ENCODE measurements at regions not wholly inside any gene's neighbourhood (a gene's known extent, or its start where the extent isn't known, plus 50 kb on each side); places are given as distances from the start of the nearest gene placed in this dataset.

- no peak for TF ChIP-seq USF2 (CRISPR knock-in tag; IDR thresholded peaks at IDR 0.05)
Measured at GRCh38 chr5:67806654-67807438, 408.7 kb upstream of the PIK3R1 start (continued).

- Mint-ChIP-seq H3K4me1 (peaks cover 40% of the 10 kb centered on the region), H3K9me3 (peaks cover 18% of the 10 kb centered on the region), H3K36me3 (peaks cover 17% of the 10 kb centered on the region), H3K27ac (peak overlapping the region; percentile 76), H3K4me3 (no peak overlapping the region), H3K27me3 (ENCODE audit: low read depth) (no peaks in the 10 kb centered on the region)
- DNase-seq (ENCODE audit: low spot score) = peak; percentile 18
- POLR2A ChIA-PET = interaction anchor here (1.0 kb wide), 1 partner anchor 12 kb away, joined by 3 read pairs; no protein-coding TSS in a partner anchor
- peak; percentile 91 for ATAC-seq
- CTCF ChIA-PET = interaction anchor here (1.1 kb wide), 1 partner anchor 37 kb away, joined by 3 read pairs; no protein-coding TSS in a partner anchor
- TF ChIP-seq EMX1 (CRISPR knock-in tag; IDR thresholded peaks at IDR 0.05) (0 out of 2 replicates have a peak, but pooled peaks have one; percentile 36), MAX (CRISPR knock-in tag; IDR thresholded peaks at IDR 0.05) (no peak), TEAD4 (CRISPR knock-in tag; IDR thresholded peaks at IDR 0.05) (no peak), SOX15 (CRISPR knock-in tag; IDR thresholded peaks at IDR 0.05) (no peak), ZNF232 (CRISPR knock-in tag; IDR thresholded peaks at IDR 0.05) (peak; percentile 13; the same call in 1 of the 2 replicates), ZSCAN18 (CRISPR knock-in tag; IDR thresholded peaks at IDR 0.05) (peak; percentile 81; the same call in 1 of the 2 replicates), GRHL2 (CRISPR knock-in tag; IDR thresholded peaks at IDR 0.05; ENCODE audit: insufficient replicate concordance, severe bottlenecking) (no peak), ZNF317 (CRISPR knock-in tag; IDR thresholded peaks at IDR 0.05; ENCODE audit: borderline replicate concordance, low read depth) (no peak), TEAD1 (CRISPR knock-in tag; IDR thresholded peaks at IDR 0.05) (peak; percentile 30; the same call in 1 of the 2 replicates), FOXP1 (CRISPR knock-in tag; IDR thresholded peaks at IDR 0.05; ENCODE audit: borderline replicate concordance) (no peak), ETV6 (CRISPR knock-in tag; IDR thresholded peaks at IDR 0.05) (no peak), ZNF396 (CRISPR knock-in tag; IDR thresholded peaks at IDR 0.05; ENCODE audit: borderline replicate concordance) (no peak), AR (CRISPR knock-in tag; IDR thresholded peaks at IDR 0.05) (no peak), TCF7 (CRISPR knock-in tag; IDR thresholded peaks at IDR 0.05; ENCODE audit: low read depth) (no peak), NFE2L1 (CRISPR knock-in tag; IDR thresholded peaks at IDR 0.05) (no peak), TP53 (CRISPR knock-in tag; IDR thresholded peaks at IDR 0.05) (no peak), ZNF532 (CRISPR knock-in tag; IDR thresholded peaks at IDR 0.05; ENCODE audit: borderline replicate concordance) (no peak), IRF2 (CRISPR knock-in tag; IDR thresholded peaks at IDR 0.05; ENCODE audit: borderline replicate concordance, low read depth) (no peak), GTF2I (CRISPR knock-in tag; conservative IDR thresholded peaks at IDR 0.05) (no peak), FOXP4 (CRISPR knock-in tag; IDR thresholded peaks at IDR 0.05) (no peak), ESRRA (CRISPR knock-in tag; IDR thresholded peaks at IDR 0.05; ENCODE audit: borderline replicate concordance) (no peak)
Measured at GRCh38 chr5:67805666-67806348, 409.7 kb upstream of the PIK3R1 start.

All from WTC11 (cell line).